ENCODE measurements at regions not wholly inside any gene's neighbourhood (a gene's known extent, or its start where the extent isn't known, plus 50 kb on each side); places are given as distances from the start of the nearest gene placed in this dataset.

- TF ChIP-seq, protein P1, sequence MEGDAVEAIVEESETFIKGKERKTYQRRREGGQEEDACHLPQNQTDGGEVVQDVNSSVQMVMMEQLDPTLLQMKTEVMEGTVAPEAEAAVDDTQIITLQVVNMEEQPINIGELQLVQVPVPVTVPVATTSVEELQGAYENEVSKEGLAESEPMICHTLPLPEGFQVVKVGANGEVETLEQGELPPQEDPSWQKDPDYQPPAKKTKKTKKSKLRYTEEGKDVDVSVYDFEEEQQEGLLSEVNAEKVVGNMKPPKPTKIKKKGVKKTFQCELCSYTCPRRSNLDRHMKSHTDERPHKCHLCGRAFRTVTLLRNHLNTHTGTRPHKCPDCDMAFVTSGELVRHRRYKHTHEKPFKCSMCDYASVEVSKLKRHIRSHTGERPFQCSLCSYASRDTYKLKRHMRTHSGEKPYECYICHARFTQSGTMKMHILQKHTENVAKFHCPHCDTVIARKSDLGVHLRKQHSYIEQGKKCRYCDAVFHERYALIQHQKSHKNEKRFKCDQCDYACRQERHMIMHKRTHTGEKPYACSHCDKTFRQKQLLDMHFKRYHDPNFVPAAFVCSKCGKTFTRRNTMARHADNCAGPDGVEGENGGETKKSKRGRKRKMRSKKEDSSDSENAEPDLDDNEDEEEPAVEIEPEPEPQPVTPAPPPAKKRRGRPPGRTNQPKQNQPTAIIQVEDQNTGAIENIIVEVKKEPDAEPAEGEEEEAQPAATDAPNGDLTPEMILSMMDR (IDR thresholded peaks at IDR 0.05) = no peak
These were observed 114.8 kb upstream of the ATP6AP2 start for GRCh38 chrX:40465735-40466551.

DNA sequence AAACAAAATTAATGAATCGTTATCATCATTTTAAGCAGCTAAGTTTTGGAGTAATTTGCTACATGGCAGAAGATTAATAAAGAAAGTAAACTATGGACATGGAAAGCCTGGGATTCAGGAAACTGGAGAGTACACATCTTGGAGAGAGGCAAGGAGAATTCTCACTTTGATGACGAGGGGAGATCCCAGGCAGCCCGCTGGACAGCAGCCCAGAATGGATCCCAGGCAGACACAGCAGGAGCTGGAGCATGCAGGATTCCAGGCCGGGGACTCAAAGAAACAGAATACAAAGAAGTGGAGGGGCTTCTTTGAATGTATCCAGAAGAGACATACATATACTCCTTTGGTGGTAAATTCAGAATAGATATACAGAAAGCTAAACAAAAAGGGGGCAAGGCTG, 118.0 kb upstream of the ATP6AP2 start:
- TF ChIP-seq, protein P1 (IDR thresholded peaks at IDR 0.05) = no peak

DNA sequence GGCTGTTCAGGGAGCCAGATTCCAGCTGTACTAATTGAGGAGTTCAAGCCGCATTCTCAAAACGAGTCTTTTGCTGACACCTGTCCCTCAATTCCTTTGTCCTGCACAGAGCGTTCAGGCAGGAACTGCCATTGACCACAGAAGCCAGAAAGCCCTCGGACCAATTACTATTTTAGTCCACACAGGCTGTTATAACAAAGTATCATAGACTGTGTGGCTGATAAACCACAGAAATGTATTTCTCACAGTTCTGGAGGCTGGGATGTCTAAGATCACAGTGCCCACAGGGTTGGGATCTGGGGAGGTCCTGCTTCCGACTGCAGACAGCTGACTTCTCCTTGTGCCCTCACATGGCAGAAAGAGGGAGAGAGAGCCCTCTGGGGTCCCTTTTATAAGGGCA, 119.8 kb upstream of the ATP6AP2 start:
- TF ChIP-seq, protein P1 (IDR thresholded peaks at IDR 0.05) = no peak

DNA sequence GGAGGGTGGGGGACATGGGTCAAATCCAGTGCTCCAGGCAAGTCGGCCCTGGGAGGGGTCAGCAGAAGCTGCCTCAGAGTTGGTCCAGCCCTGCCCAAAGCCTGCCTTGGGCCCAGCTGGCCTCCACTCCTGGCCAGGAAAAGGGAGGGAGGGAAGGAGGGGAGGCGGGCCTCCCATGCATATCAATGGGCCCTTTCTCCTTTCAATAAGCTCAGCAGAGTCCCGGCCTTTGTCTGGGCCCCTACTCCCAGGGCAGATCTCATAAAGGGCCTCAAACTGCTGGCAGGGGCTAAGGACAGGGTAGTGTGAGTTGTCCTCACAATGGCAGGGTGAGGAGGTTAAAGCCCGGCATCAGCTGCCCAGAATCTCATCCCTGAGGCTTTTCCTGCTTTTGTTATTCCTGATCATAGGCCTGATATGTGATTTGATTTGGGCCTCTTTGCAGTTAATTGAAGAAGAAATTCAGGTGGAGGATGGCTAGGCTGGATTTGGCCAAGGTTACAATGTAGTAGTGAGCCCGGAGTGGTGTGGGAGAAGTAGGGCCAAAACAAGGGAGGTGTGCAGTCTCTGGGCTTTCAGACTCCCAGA, 121.1 kb upstream of the ATP6AP2 start:
- TF ChIP-seq, protein P1 (IDR thresholded peaks at IDR 0.05) = no peak

DNA sequence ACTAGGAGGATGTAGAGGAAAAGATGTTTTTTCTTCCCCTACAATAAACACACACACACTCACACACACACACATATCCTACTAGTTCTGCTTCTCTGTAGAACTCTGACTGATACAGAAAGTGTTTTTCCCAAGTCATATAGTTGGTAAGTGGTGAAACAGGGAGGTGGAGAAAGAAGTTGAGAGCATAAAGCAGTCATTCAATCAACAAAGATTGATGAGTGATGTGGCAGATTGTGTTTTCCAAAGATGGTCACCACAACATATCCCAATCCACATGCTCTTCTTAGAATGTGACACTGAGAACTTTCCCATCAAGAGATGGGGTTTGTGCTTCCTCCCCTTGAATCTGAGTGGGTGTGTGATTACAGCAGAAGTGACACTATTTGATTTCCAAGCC, 123.4 kb upstream of the ATP6AP2 start:
- TF ChIP-seq, protein P1 (IDR thresholded peaks at IDR 0.05) = no peak

DNA sequence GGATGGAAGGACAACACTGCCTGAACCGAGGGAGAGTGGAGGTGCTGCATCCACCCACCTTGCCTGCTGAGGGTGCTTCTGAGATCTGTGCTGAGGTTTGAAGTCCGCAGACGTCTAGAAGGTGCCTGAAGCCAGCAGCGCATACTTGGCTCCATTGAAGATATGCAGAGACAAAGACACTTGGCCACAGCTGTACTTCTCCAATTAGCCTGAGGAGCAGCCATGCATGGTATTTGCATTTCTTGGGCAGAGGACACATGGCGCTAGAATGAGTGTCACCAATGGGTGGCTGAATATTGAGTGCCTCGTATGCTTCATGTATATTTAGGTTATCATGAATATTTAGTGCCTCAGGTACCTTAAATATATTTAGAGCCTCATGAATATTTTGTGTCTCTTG, 128.7 kb upstream of the ATP6AP2 start:
- TF ChIP-seq, protein P1 (IDR thresholded peaks at IDR 0.05) = no peak

GRCh38 chrX:40449956-40450706, 130.6 kb upstream of the ATP6AP2 start:
- TF ChIP-seq, protein P1 (IDR thresholded peaks at IDR 0.05) = no peak

All from LNCAP (cell line).